Thyroid gland (tissue), 4 donors: ENCODE measurements at regions not wholly inside any gene's neighbourhood (a gene's known extent, or its start where the extent isn't known, plus 50 kb on each side); places are given as distances from the start of the nearest gene placed in this dataset.
A peak's percentile ranks its signal among the peaks of the same experiment; 100 is the strongest.

ENCODE experiments used
- DNase-seq, 2 donors: peaks; one replicate each; pipeline ENCODE4 v3.0.0-alpha.2; 2019
- H3K27ac ChIP-seq, 3 donors: fragments of 200-600 bp; sonication (generic); 1 replicate in 2 of 3; 2 replicates in 1 of 3; pipeline ENCODE4 v1.5.1; 2016 to 2019; ENCODE audit warnings: mild to moderate bottlenecking in 1 of 3, moderate library complexity in 1 of 3
- H3K27me3 ChIP-seq: fragments of 200-600 bp; sonication (generic); one replicate; pipeline ENCODE4 v1.5.1; 2019
- H3K36me3 ChIP-seq, 2 donors: fragments of 200-600 bp; sonication (generic); one replicate each; pipeline ENCODE4 v1.5.1; 2016 to 2019
- H3K4me1 ChIP-seq, 2 donors: fragments of 200-600 bp; sonication (generic); one replicate each; pipeline ENCODE4 v1.5.1; 2017 to 2019
- H3K4me3 ChIP-seq, 3 donors: fragments of 200-600 bp; sonication (generic); replicated peaks in 1 of 3; 1 replicate in 2 of 3; 2 replicates in 1 of 3; pipeline ENCODE4 v1.5.1; 2016; ENCODE audit warnings: mild to moderate bottlenecking in 1 of 3
- H3K9me3 ChIP-seq: fragments of 200-600 bp; sonication (generic); one replicate; pipeline ENCODE4 v1.5.1; 2017
- POLR2A ChIP-seq, 2 donors: fragments of 450-650 bp; IDR thresholded peaks; one replicate each; pipeline ENCODE4 v1.6.1; 2017; ENCODE audit warnings: antibody characterized with exemption in 2 of 2, mild to moderate bottlenecking in 2 of 2, moderate library complexity in 1 of 2
- WGBS, 2 donors: methylation state at CpG; one replicate each; pipeline ENCODE4 v1.1.5; 2017; 5-methylcytosine and 5-hydroxymethylcytosine counted together
- intact Hi-C: fragments of 100-400 bp; cut with DNase I; formaldehyde crosslinking; loops from one replicate; pipeline ENCODE4 v1.15.1; 2023
- TF ChIP-seq, protein P1 (sequence below), 6 experiments: fragments of 200-600 bp in 3 of 6; fragments of 450-650 bp in 3 of 6; sonication (generic) in 3 of 6; IDR thresholded peaks; one replicate each; pipeline ENCODE4 v1.5.1; 2016 to 2019; ENCODE audit warnings: antibody characterized with exemption in 6 of 6, mild to moderate bottlenecking in 2 of 6, inconsistent platforms in 1 of 6, moderate library complexity in 1 of 6

DNA sequence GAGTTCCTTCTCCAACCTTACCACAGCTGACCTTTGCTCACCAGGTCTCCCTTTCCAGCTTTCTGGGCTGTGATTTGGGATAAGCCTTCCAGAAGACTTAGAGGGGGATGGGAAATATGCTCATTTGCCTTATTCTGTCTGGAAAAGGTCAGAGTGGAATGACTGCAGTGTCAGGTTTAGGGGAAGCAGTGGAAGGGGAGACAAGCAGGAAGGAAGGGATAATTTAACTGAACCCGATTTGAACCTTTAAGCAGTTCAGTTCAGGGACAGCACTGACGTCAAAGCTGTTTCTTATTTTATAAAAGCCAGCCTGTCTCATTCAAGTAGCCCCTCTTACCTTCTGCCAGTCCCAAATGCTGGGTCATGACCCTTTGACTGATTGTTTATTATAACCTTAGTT lies 418.4 kb upstream of the RARB start:
- WGBS, 2 donors, result 72 to 83% methylated on average over 2 of the region's 2 CpGs
- H3K9me3 ChIP-seq, result no peaks in the 10 kb centered on the region
- H3K27me3 ChIP-seq, result no peaks in the 10 kb centered on the region
- DNase-seq, result no peak
- intact Hi-C loops, result no loop called here
- TF ChIP-seq, protein P1, sequence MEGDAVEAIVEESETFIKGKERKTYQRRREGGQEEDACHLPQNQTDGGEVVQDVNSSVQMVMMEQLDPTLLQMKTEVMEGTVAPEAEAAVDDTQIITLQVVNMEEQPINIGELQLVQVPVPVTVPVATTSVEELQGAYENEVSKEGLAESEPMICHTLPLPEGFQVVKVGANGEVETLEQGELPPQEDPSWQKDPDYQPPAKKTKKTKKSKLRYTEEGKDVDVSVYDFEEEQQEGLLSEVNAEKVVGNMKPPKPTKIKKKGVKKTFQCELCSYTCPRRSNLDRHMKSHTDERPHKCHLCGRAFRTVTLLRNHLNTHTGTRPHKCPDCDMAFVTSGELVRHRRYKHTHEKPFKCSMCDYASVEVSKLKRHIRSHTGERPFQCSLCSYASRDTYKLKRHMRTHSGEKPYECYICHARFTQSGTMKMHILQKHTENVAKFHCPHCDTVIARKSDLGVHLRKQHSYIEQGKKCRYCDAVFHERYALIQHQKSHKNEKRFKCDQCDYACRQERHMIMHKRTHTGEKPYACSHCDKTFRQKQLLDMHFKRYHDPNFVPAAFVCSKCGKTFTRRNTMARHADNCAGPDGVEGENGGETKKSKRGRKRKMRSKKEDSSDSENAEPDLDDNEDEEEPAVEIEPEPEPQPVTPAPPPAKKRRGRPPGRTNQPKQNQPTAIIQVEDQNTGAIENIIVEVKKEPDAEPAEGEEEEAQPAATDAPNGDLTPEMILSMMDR (IDR thresholded peaks at IDR 0.05), result no peak
- no peak for TF ChIP-seq POLR2A (IDR thresholded peaks at IDR 0.05)
- H3K36me3 ChIP-seq, result no peaks in the 10 kb centered on the region
- peaks cover 9 to 14% of the 10 kb centered on the region in 2 donors for H3K4me1 ChIP-seq
- H3K27ac ChIP-seq, result no peak overlapping the region
- no peak overlapping the region for H3K4me3 ChIP-seq

DNA sequence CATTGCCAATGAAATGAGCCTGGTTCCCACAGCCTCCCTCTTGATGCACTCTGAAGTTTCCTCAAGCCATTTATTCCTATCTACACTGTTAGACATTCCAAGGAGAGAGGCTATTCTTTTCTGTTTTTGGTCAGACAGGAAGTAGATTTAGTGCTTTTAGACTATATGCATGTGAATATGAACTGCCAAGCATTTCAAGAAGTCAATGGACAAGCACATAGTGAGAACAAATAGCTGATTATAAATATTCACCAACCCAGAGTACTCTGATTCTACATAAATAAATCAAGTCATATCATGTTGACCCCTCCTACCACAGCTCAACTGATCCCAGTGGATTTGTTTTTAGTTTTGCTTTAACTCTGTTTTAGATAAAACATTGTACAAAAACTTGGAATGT lies 412.5 kb upstream of the RARB start:
- Histone ChIP-seq H3K9me3 (no peaks in the 10 kb centered on the region), H3K27ac (no peak overlapping the region), H3K27me3 (no peaks in the 10 kb centered on the region), H3K4me1 (no peaks in the 10 kb centered on the region), H3K36me3 (no peaks in the 10 kb centered on the region), H3K4me3 (no peak overlapping the region)
- intact Hi-C loops, result no loop called here
- DNase-seq, result no peak
- TF ChIP-seq, protein P1 (IDR thresholded peaks at IDR 0.05), result no peak
- TF ChIP-seq POLR2A (IDR thresholded peaks at IDR 0.05), result no peak

DNA sequence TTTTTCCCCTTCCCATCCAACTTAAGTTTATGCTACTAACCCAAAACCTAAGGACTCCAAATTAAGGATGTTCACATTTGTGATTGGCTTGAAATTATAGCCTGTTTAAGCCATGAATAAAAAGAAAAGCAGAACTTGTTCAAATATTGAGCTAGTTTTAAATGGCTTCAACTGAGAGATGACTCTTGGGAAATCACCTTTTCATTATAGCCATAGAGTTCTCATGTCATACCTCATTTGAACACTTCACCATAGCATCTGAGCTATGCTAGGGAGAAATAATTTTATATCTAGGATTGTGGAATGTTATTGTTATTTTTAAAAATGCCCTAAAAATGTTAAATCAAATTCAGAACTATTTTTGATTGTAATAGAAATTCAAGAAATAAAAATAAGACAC lies 409.2 kb upstream of the RARB start:
- Histone ChIP-seq H3K36me3 (no peaks in the 10 kb centered on the region), H3K9me3 (no peaks in the 10 kb centered on the region), H3K27me3 (no peaks in the 10 kb centered on the region), H3K4me3 (no peak overlapping the region), H3K4me1 (no peaks in the 10 kb centered on the region), H3K27ac (no peak overlapping the region)
- no peak for DNase-seq
- no peak for TF ChIP-seq POLR2A (IDR thresholded peaks at IDR 0.05)
- TF ChIP-seq, protein P1 (IDR thresholded peaks at IDR 0.05), result no peak
- intact Hi-C loops, result no loop called here

GRCh38 chr3:25019506-25019905 lies 408.6 kb upstream of the RARB start:
- Histone ChIP-seq H3K4me1 (no peaks in the 10 kb centered on the region), H3K4me3 (no peak overlapping the region), H3K27me3 (no peaks in the 10 kb centered on the region), H3K36me3 (no peaks in the 10 kb centered on the region), H3K9me3 (no peaks in the 10 kb centered on the region), H3K27ac (no peak overlapping the region)
- intact Hi-C loops, result no loop called here
- DNase-seq, result no peak
- 86 to 93% methylated on average over 2 of the region's 2 CpGs for WGBS, 2 donors
- TF ChIP-seq, protein P1 (IDR thresholded peaks at IDR 0.05), result no peak
- TF ChIP-seq POLR2A (IDR thresholded peaks at IDR 0.05), result no peak

GRCh38 chr3:25021816-25022215 lies 406.2 kb upstream of the RARB start:
- no peaks in the 10 kb centered on the region for H3K27me3 ChIP-seq
- DNase-seq, result no peak
- TF ChIP-seq POLR2A (IDR thresholded peaks at IDR 0.05), result no peak
- TF ChIP-seq, protein P1 (IDR thresholded peaks at IDR 0.05), result peak; percentile 28 to 77 (median 64)
- H3K27ac ChIP-seq, result no peak overlapping the region
- H3K9me3 ChIP-seq, result no peaks in the 10 kb centered on the region
- H3K36me3 ChIP-seq, result no peaks in the 10 kb centered on the region
- no peak overlapping the region for H3K4me3 ChIP-seq
- 61% methylated on average over 3 of the region's 3 CpGs for WGBS, 2 donors
- intact Hi-C loops, result loop anchor here (10.0 kb wide), 1 partner anchor 563 kb away; no protein-coding TSS in a partner anchor
- no peaks in the 10 kb centered on the region for H3K4me1 ChIP-seq
